SK-N-SH treated with all-trans-retinoic acid at 6 μM for 48 hours (cell line): ENCODE measurements at regions not wholly inside any gene's neighbourhood (a gene's known extent, or its start where the extent isn't known, plus 50 kb on each side); places are given as distances from the start of the nearest gene placed in this dataset.

Experiments used
- ARNTL ChIP-seq: fragments of 450-650 bp; formaldehyde crosslinking; IDR thresholded peaks from 2 replicates; pipeline ENCODE4 v1.5.0; 2020; ENCODE audit warnings: low read depth, mild to moderate bottlenecking, moderate library complexity, borderline replicate concordance
- CREB5 ChIP-seq: fragments of 250-450 bp; sonication (Bioruptor Pico); IDR thresholded peaks from 2 replicates; pipeline ENCODE4 v1.5.1; 2020; ENCODE audit warnings: low read depth, mild to moderate bottlenecking, moderate library complexity
- GLIS3 ChIP-seq: fragments of 250-450 bp; sonication (Bioruptor Pico); IDR thresholded peaks from 2 replicates; pipeline ENCODE4 v1.5.0; 2020; ENCODE audit warnings: mild to moderate bottlenecking, moderate library complexity
- ISL1 ChIP-seq: fragments of 250-450 bp; sonication (Bioruptor Pico); IDR thresholded peaks from 2 replicates; pipeline ENCODE4 v2.1.2; 2022; ENCODE audit warnings: mild to moderate bottlenecking, moderate library complexity
- POU6F1 ChIP-seq: fragments of 250-450 bp; sonication (Bioruptor Pico); IDR thresholded peaks from 2 replicates; pipeline ENCODE4 v1.8.0; 2021; ENCODE audit warnings: low read depth, mild to moderate bottlenecking, moderate library complexity, borderline replicate concordance
- RARB ChIP-seq: fragments of 250-450 bp; sonication (Bioruptor Pico); IDR thresholded peaks from 2 replicates; pipeline ENCODE4 v1.8.0; 2021; ENCODE audit warnings: mild to moderate bottlenecking, moderate library complexity
- TCF4 ChIP-seq: fragments of 250-450 bp; sonication (Bioruptor Pico); IDR thresholded peaks from 2 replicates; pipeline ENCODE4 v1.8.0; 2021; ENCODE audit warnings: mild to moderate bottlenecking, moderate library complexity, borderline replicate concordance
- TOX ChIP-seq: fragments of 250-450 bp; sonication (Bioruptor Pico); IDR thresholded peaks from 2 replicates; pipeline ENCODE4 v1.8.0; 2021; ENCODE audit warnings: mild to moderate bottlenecking, moderate library complexity, borderline replicate concordance
- TSHZ2 ChIP-seq: fragments of 250-450 bp; sonication (Bioruptor Pico); IDR thresholded peaks from 2 replicates; pipeline ENCODE4 v1.5.0; 2020; ENCODE audit warnings: mild to moderate bottlenecking, moderate library complexity
- ZFP3 ChIP-seq: fragments of 250-450 bp; sonication (Bioruptor Pico); IDR thresholded peaks from 2 replicates; pipeline ENCODE4 v1.5.0; 2020; ENCODE audit warnings: mild to moderate bottlenecking, moderate library complexity
- ZFP30 ChIP-seq: fragments of 450-650 bp; formaldehyde crosslinking; IDR thresholded peaks from 2 replicates; pipeline ENCODE4 v1.5.0; 2022; ENCODE audit warnings: mild to moderate bottlenecking, moderate library complexity
- ZNF8 ChIP-seq: fragments of 450-650 bp; formaldehyde crosslinking; IDR thresholded peaks from 2 replicates; pipeline ENCODE4 v1.5.0; 2020; ENCODE audit warnings: mild to moderate bottlenecking, moderate library complexity
- TF ChIP-seq, protein P1 (sequence below): fragments of 250-450 bp; sonication (Bioruptor Pico); IDR thresholded peaks from 2 replicates; pipeline ENCODE4 v1.8.0; 2020; ENCODE audit warnings: mild to moderate bottlenecking, moderate library complexity, borderline replicate concordance
- TF ChIP-seq, protein P2 (sequence below): fragments of 250-450 bp; sonication (Bioruptor Pico); IDR thresholded peaks from 2 replicates; pipeline ENCODE4 v1.5.1; 2021; ENCODE audit warnings: mild to moderate bottlenecking, moderate library complexity

DNA sequence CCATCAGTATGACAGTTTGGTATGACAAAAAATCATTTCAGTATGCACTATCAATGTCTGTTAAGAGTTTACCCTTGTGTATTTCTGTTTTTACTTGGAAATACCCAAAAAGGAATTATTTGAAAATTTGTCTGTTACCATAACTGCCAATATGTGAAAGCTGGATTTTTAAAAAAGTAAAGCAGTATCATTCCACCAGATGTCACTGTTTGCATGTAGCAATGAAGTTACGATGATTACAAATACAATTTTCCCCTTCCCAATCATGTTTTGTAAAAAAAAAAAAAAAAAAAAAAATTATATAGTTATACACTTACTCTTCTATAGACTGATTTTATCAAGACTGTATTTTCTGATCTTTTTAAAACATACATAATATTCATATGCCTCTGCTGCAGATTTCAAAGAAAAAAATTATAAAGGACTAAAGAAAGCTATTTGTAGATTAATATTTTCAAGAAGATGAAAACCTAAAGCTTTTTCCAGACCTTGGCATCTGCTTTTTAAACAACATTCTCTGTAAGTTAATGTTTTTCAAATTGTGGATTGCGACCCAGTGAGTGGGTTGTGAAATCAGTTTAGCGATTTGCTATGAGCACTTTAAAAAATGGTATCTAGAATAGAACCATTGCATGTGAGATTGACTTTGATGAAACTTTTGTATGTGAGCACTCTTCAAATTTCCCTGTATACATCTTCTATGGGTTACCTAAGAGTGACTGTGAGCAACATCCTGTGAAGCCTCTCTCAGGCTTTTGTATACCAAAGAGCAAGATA lies 114.2 kb downstream of the TTC6 start:
- TF ChIP-seq TCF4 (CRISPR knock-in tag) (no peak), RARB (CRISPR knock-in tag) (no peak), ZFP3 (CRISPR knock-in tag) (no peak), ARNTL (CRISPR knock-in tag) (no peak), CREB5 (no peak), ZFP30 (no peak), ZNF8 (no peak), TOX (CRISPR knock-in tag) (no peak), GLIS3 (CRISPR knock-in tag) (no peak), TSHZ2 (CRISPR knock-in tag) (no peak), ISL1 (no peak), POU6F1 (CRISPR knock-in tag) (no peak)
- TF ChIP-seq, protein P1, sequence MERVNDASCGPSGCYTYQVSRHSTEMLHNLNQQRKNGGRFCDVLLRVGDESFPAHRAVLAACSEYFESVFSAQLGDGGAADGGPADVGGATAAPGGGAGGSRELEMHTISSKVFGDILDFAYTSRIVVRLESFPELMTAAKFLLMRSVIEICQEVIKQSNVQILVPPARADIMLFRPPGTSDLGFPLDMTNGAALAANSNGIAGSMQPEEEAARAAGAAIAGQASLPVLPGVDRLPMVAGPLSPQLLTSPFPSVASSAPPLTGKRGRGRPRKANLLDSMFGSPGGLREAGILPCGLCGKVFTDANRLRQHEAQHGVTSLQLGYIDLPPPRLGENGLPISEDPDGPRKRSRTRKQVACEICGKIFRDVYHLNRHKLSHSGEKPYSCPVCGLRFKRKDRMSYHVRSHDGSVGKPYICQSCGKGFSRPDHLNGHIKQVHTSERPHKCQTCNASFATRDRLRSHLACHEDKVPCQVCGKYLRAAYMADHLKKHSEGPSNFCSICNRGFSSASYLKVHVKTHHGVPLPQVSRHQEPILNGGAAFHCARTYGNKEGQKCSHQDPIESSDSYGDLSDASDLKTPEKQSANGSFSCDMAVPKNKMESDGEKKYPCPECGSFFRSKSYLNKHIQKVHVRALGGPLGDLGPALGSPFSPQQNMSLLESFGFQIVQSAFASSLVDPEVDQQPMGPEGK (CRISPR knock-in tag): no peak
- TF ChIP-seq, protein P2, sequence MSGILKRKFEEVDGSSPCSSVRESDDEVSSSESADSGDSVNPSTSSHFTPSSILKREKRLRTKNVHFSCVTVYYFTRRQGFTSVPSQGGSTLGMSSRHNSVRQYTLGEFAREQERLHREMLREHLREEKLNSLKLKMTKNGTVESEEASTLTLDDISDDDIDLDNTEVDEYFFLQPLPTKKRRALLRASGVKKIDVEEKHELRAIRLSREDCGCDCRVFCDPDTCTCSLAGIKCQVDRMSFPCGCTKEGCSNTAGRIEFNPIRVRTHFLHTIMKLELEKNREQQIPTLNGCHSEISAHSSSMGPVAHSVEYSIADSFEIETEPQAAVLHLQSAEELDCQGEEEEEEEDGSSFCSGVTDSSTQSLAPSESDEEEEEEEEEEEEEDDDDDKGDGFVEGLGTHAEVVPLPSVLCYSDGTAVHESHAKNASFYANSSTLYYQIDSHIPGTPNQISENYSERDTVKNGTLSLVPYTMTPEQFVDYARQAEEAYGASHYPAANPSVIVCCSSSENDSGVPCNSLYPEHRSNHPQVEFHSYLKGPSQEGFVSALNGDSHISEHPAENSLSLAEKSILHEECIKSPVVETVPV (CRISPR knock-in tag): no peak
